ENCODE measurements at regions not wholly inside any gene's neighbourhood (a gene's known extent, or its start where the extent isn't known, plus 50 kb on each side); places are given as distances from the start of the nearest gene placed in this dataset.

GRCh38 chr17:72591289-72592241, 470.7 kb downstream of the SOX9 start:
- TF ChIP-seq POLR2AphosphoS5 (IDR thresholded peaks at IDR 0.05; ENCODE audit: borderline replicate concordance, low read depth, low read length) = no peak
- no peak for TF ChIP-seq EZH2 (IDR thresholded peaks at IDR 0.05)

Data from SK-N-MC (cell line).